Stomach (tissue), 4 donors: ENCODE measurements at regions not wholly inside any gene's neighbourhood (a gene's known extent, or its start where the extent isn't known, plus 50 kb on each side); places are given as distances from the start of the nearest gene placed in this dataset.

ENCODE experiments used
- CTCF ChIP-seq, 7 experiments: fragments of 450-650 bp in 4 of 7; fragments of 200-600 bp in 3 of 7; sonication (generic) in 3 of 7; IDR thresholded peaks; one replicate each; pipeline ENCODE4 v1.5.1; 2016 to 2019; ENCODE audit warnings: antibody characterized with exemption in 7 of 7, control low read depth in 2 of 7, mild to moderate bottlenecking in 1 of 7
- EP300 ChIP-seq: sonication (generic); formaldehyde crosslinking; IDR thresholded peaks from one replicate; pipeline ENCODE4 v1.6.1; 2017; ENCODE audit warnings: antibody characterized with exemption

- TF ChIP-seq CTCF (IDR thresholded peaks at IDR 0.05) (no peak), EP300 (no peak)
Observed at GRCh38 chr6:1472643-1473042, 83.3 kb downstream of the FOXF2 start.
